ENCODE measurements at regions not wholly inside any gene's neighbourhood (a gene's known extent, or its start where the extent isn't known, plus 50 kb on each side); places are given as distances from the start of the nearest gene placed in this dataset.

DNA sequence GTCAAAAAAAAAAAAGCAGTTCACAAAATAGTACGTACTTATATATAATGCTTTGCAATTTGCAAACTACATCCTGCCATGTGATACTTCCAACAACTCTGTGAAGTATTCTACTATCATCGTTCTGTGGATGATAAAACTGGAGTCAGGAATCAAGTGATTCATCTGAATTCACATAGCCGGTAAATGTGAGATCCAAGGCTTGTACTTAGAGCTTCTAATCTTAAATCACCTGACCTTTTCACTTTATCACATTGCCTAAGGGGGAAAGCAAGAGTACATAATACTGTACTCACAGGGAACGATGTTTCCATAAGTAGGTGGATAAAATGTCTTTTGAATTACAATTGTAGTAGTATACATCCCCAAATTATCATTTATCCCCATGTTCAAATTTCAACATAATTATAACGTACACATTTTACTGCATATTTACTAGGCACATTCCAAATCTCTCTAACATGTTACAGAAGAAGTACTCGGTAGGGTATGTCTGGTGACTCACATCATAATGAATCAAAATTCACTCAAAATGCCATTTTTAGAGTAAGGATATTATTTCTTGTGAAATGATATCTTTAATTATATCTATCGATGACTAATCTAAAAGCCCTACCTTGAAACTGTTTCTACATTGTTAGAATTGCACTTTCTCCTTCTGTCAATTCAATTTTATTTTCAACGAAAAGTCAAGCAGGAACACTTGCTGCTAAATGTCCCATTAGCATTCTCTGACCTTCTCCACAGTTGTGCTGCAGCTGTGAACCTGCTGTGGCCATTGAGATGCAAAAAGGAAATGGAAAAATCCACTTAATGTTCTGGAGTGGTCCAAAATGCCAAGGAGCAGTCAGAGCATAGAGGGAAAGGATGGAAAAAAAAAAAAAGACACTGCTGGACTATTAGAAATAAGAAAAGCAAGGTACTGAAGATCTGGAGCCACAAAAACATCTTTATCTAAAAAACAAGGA is 78.9 kb downstream of the OR2K2 start:
- TF ChIP-seq CHD2 (IDR thresholded peaks at IDR 0.05; ENCODE audit: borderline replicate concordance, low read depth, low read length) (no peak), POLR2AphosphoS5 (IDR thresholded peaks at IDR 0.05; ENCODE audit: low read length) (no peak), CBX3 (IDR thresholded peaks at IDR 0.05; ENCODE audit: borderline replicate concordance, low read depth) (no peak)

All from GM12878 (cell line).